HCT116 (cell line): ENCODE measurements at regions not wholly inside any gene's neighbourhood (a gene's known extent, or its start where the extent isn't known, plus 50 kb on each side); places are given as distances from the start of the nearest gene placed in this dataset.

Source experiments
- CTCF ChIP-seq, 3 experiments: fragments of 200-600 bp in 1 of 3; sonication (generic) in 1 of 3; IDR thresholded peaks in 2 of 3; conservative IDR thresholded peaks in 1 of 3; 2 replicates each; pipeline ENCODE4 v1.5.1; 2012 to 2017; ENCODE audit warnings: low read depth in 2 of 3, low read length in 2 of 3, antibody characterized with exemption in 1 of 3, borderline replicate concordance in 1 of 3, control low read depth in 1 of 3, mild to moderate bottlenecking in 1 of 3, mixed read lengths in 1 of 3, mixed run types in 1 of 3, moderate library complexity in 1 of 3; ENCODE audit not compliant: insufficient read depth in 1 of 3
- EZH2 ChIP-seq: fragments of 200-600 bp; sonication (generic); IDR thresholded peaks from 2 replicates; pipeline ENCODE4 v1.6.1; 2017; ENCODE audit warnings: antibody characterized with exemption, mixed run types
- JUND ChIP-seq: IDR thresholded peaks from 2 replicates; pipeline ENCODE4 v1.6.1; 2012
- YY1 ChIP-seq: IDR thresholded peaks from 2 replicates; pipeline ENCODE4 v1.6.1; 2011; ENCODE audit warnings: low read length, low read depth, moderate library complexity, mild to moderate bottlenecking; ENCODE audit not compliant: insufficient replicate concordance; ENCODE audit errors: extremely low read depth
- ZNF274 ChIP-seq: fragments of 200-500 bp; sonication (Bioruptor generic); IDR thresholded peaks from 2 replicates; pipeline ENCODE4 v1.6.1; 2014; ENCODE audit warnings: mild to moderate bottlenecking, low read depth, low read length, inconsistent platforms
- TF ChIP-seq, protein P1 (sequence below): IDR thresholded peaks from 2 replicates; pipeline ENCODE4 v1.6.1; 2012; ENCODE audit warnings: low read depth
- TF ChIP-seq, protein P2 (sequence below): IDR thresholded peaks from 2 replicates; pipeline ENCODE4 v1.6.1; 2012

- TF ChIP-seq CTCF (IDR thresholded peaks at IDR 0.05 in 2 of 3, conservative IDR thresholded peaks at IDR 0.05 in 1 of 3; ENCODE audit: borderline replicate concordance in 1 of 3, insufficient read depth in 1 of 3, low read depth in 2 of 3, low read length in 2 of 3) (no peak), JUND (no peak), YY1 (no peak), ZNF274 (no peak), EZH2 (no peak)
- TF ChIP-seq, protein P1, sequence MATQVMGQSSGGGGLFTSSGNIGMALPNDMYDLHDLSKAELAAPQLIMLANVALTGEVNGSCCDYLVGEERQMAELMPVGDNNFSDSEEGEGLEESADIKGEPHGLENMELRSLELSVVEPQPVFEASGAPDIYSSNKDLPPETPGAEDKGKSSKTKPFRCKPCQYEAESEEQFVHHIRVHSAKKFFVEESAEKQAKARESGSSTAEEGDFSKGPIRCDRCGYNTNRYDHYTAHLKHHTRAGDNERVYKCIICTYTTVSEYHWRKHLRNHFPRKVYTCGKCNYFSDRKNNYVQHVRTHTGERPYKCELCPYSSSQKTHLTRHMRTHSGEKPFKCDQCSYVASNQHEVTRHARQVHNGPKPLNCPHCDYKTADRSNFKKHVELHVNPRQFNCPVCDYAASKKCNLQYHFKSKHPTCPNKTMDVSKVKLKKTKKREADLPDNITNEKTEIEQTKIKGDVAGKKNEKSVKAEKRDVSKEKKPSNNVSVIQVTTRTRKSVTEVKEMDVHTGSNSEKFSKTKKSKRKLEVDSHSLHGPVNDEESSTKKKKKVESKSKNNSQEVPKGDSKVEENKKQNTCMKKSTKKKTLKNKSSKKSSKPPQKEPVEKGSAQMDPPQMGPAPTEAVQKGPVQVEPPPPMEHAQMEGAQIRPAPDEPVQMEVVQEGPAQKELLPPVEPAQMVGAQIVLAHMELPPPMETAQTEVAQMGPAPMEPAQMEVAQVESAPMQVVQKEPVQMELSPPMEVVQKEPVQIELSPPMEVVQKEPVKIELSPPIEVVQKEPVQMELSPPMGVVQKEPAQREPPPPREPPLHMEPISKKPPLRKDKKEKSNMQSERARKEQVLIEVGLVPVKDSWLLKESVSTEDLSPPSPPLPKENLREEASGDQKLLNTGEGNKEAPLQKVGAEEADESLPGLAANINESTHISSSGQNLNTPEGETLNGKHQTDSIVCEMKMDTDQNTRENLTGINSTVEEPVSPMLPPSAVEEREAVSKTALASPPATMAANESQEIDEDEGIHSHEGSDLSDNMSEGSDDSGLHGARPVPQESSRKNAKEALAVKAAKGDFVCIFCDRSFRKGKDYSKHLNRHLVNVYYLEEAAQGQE = no peak
- TF ChIP-seq, protein P2, sequence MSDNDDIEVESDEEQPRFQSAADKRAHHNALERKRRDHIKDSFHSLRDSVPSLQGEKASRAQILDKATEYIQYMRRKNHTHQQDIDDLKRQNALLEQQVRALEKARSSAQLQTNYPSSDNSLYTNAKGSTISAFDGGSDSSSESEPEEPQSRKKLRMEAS = no peak
Measured at GRCh38 chr10:123381224-123381623, 227.0 kb downstream of the BUB3 start.
